GM12878 (cell line): ENCODE measurements at regions not wholly inside any gene's neighbourhood (a gene's known extent, or its start where the extent isn't known, plus 50 kb on each side); places are given as distances from the start of the nearest gene placed in this dataset.

Experiments
- ATAC-seq: fragments of 200-7000 bp; cut with Tn5 transposase; 3 replicates; pipeline ENCODE4 v1.9.1; 2020; ENCODE audit warnings: mild to moderate bottlenecking, moderate library complexity
- BruUV-seq: library from RNA; stranded (reverse); fragments of 400-500 nt; replicated peaks from 2 replicates; lab custom pipeline; 2021; lab: Mats Ljungman, UMichigan
- CTCF ChIA-PET: fragments of 300-600 bp; sonication (Branson Sonifier 250); formaldehyde crosslinking; extraction: SDS; loops from one replicate; lab custom pipeline; 2021; ENCODE audit warnings: inconsistent platforms; lab: Yijun Ruan, JAX
- POLR2A ChIA-PET: fragments of 350-600 bp; formaldehyde crosslinking; extraction: SDS; loops from one replicate; lab custom pipeline; 2021; ENCODE audit warnings: inconsistent platforms; lab: Charles Lee
- RAD21 ChIA-PET: fragments of 300-600 bp; sonication (Branson Sonifier 250); formaldehyde crosslinking; loops from one replicate; lab custom pipeline; 2023; ENCODE audit warnings: antibody characterized with exemption; ENCODE audit not compliant: unreplicated experiment; lab: Charles Lee
- SMC1A ChIA-PET: fragments of 300-600 bp; sonication (Branson Sonifier 250); formaldehyde crosslinking; loops from one replicate; lab custom pipeline; 2023; ENCODE audit not compliant: unreplicated experiment, uncharacterized antibody; lab: Charles Lee
- DNase-seq: peaks from one replicate; pipeline ENCODE4 v3.0.0-alpha.2; 2011; ENCODE audit warnings: low read depth, low spot score
- FAIRE-seq: peaks from 3 replicates; lab custom pipeline; 2011; peaks lifted over from hg19 to GRCh38; lab: Jason Lieb, UNC
- H2AFZ ChIP-seq: 2 replicates; pipeline ENCODE4 v1.6.0; 2011; ENCODE audit warnings: low read depth, low read length, control low read depth; ENCODE audit not compliant: control insufficient read depth
- H3K27ac ChIP-seq: 2 replicates; pipeline ENCODE4 v1.5.1; 2011; ENCODE audit warnings: control low read depth; ENCODE audit not compliant: control insufficient read depth, insufficient read depth
- H3K27me3 ChIP-seq, 2 experiments: replicated peaks in 1 of 2; 2 replicates each; pipeline versions ENCODE4 v1.6.0 to v1.6.1; 2011; ENCODE audit warnings: low read length in 1 of 2; ENCODE audit not compliant: control insufficient read depth in 2 of 2, insufficient read depth in 2 of 2
- H3K36me3 ChIP-seq, 2 experiments: 2 replicates each; pipeline ENCODE4 v1.5.1; 2011; ENCODE audit warnings: low read length in 1 of 2; ENCODE audit not compliant: control insufficient read depth in 2 of 2, insufficient read depth in 2 of 2
- H3K4me1 ChIP-seq: 2 replicates; pipeline ENCODE4 v1.6.1; 2011; ENCODE audit warnings: mild to moderate bottlenecking, low read length, moderate library complexity, mixed read lengths; ENCODE audit not compliant: control insufficient read depth, insufficient read depth
- H3K4me2 ChIP-seq: 2 replicates; pipeline ENCODE4 v1.6.0; 2011; ENCODE audit warnings: control low read depth; ENCODE audit not compliant: control insufficient read depth, insufficient read depth
- H3K4me3 ChIP-seq: fragments of 200-600 bp; sonication (generic); 2 replicates; pipeline ENCODE4 v1.5.1; 2016
- H3K79me2 ChIP-seq: 2 replicates; pipeline ENCODE4 v1.6.0; 2011; ENCODE audit warnings: low read length; ENCODE audit not compliant: control insufficient read depth, insufficient read depth
- H3K9ac ChIP-seq: 2 replicates; pipeline ENCODE4 v1.8.0; 2011; ENCODE audit warnings: low read length, control low read depth, mixed read lengths; ENCODE audit not compliant: control insufficient read depth, insufficient read depth
- H3K9me3 ChIP-seq: replicated peaks from 3 replicates; pipeline ENCODE4 v1.5.1; 2011; ENCODE audit warnings: mild to moderate bottlenecking, low read length; ENCODE audit not compliant: control insufficient read depth, insufficient read depth
- H4K20me1 ChIP-seq: 2 replicates; pipeline ENCODE4 v1.6.0; 2011; ENCODE audit not compliant: control insufficient read depth, insufficient read depth
- ASH2L ChIP-seq: fragments of 300-600, 200-600 bp; sonication (generic); IDR thresholded peaks from 2 replicates; pipeline ENCODE4 v1.6.1; 2017; ENCODE audit warnings: low read depth, mild to moderate bottlenecking, borderline replicate concordance
- BMI1 ChIP-seq: fragments of 450-650 bp; IDR thresholded peaks from 2 replicates; pipeline ENCODE4 v1.6.1; 2016; ENCODE audit warnings: mild to moderate bottlenecking, moderate library complexity, borderline replicate concordance
- CBFB ChIP-seq: IDR thresholded peaks from 2 replicates; pipeline ENCODE4 v1.6.1; 2016; ENCODE audit warnings: antibody characterized with exemption, low read depth
- EGR1 ChIP-seq, 2 experiments: IDR thresholded peaks; 1 replicate in 1 of 2; 2 replicates in 1 of 2; pipeline ENCODE4 v1.6.1; 2011 to 2012; ENCODE audit warnings: low read depth in 2 of 2, low read length in 2 of 2, borderline replicate concordance in 1 of 2, mild to moderate bottlenecking in 1 of 2, moderate library complexity in 1 of 2
- HCFC1 ChIP-seq: fragments of 150-350 bp; IDR thresholded peaks from 2 replicates; pipeline ENCODE4 v1.6.1; 2014; ENCODE audit warnings: low read length
- NR2C2 ChIP-seq: IDR thresholded peaks from 2 replicates; pipeline ENCODE4 v1.6.1; 2011; ENCODE audit warnings: borderline replicate concordance, low read depth; ENCODE audit not compliant: control insufficient read depth, insufficient read length
- POLR2AphosphoS5 ChIP-seq: IDR thresholded peaks from 2 replicates; pipeline ENCODE4 v1.6.1; 2011; ENCODE audit warnings: mild to moderate bottlenecking, low read length, inconsistent platforms
- SMC3 ChIP-seq: IDR thresholded peaks from 2 replicates; pipeline ENCODE4 v1.6.1; 2011; ENCODE audit warnings: low read length, improper control_type of control experiment, borderline replicate concordance
- SUPT20H ChIP-seq: IDR thresholded peaks from 2 replicates; pipeline ENCODE4 v1.6.1; 2011; ENCODE audit warnings: low read depth, mild to moderate bottlenecking, low read length, moderate library complexity, borderline replicate concordance; ENCODE audit not compliant: control insufficient read depth
- ZNF207 ChIP-seq: fragments of 450-650 bp; IDR thresholded peaks from 2 replicates; pipeline ENCODE4 v1.6.1; 2014; ENCODE audit warnings: antibody characterized with exemption, mild to moderate bottlenecking, borderline replicate concordance
- WGBS: methylation state at CpG from one replicate; pipeline ENCODE4 v1.1.6; 2016; ENCODE audit warnings: low lambda C conversion rate; ENCODE audit not compliant: insufficient replicate concordance, insufficient coverage; ENCODE audit errors: missing lambda C conversion rate; 5-methylcytosine and 5-hydroxymethylcytosine counted together
- in situ Hi-C: fragments of 300-500 bp; cut with MboI; formaldehyde crosslinking; loops from 9 replicates; pipeline ENCODE4 v1.14.3; 2018; ENCODE audit warnings: mixed read lengths
- intact Hi-C: fragments of 100-400 bp; cut with micrococcal nuclease; formaldehyde crosslinking; loops from one replicate; pipeline ENCODE4 v1.14.2; 2022; ENCODE audit not compliant: unreplicated experiment
- TF ChIP-seq, protein P1 (sequence below): IDR thresholded peaks from 2 replicates; pipeline ENCODE4 v1.6.1; 2012; ENCODE audit warnings: low read depth, low read length, improper control_type of control experiment
- TF ChIP-seq, protein P2 (sequence below): IDR thresholded peaks from 2 replicates; pipeline ENCODE4 v1.6.1; 2012; ENCODE audit warnings: improper control_type of control experiment, low read depth, low read length; ENCODE audit not compliant: insufficient replicate concordance

DNA sequence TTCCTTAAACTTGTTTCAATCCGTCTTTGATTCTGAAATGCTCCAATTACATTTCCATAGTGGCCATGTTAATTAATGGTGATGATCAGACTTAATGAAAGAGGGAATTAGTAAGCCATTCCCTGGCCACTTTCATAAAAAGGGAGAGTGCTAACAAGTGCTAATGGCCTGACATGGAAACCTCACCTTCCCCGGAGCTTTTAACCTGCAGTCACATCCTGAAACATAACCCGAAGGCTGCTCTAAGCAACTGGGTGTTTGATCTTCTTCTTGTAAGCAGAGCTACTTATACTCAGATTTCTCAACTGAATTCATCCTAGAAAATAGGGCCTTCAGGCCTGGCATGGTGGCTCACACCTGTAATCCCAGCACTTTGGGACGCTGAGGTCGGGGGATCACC is 67.1 kb upstream of the ZMYND8 start:
- SMC1A ChIA-PET = interaction anchor here (1.1 to 1.8 kb wide), 4 partner anchors 9 to 44 kb away, joined by 3 to 9 read pairs (median 4); no protein-coding TSS in a partner anchor
- Histone ChIP-seq H3K9ac (no peak overlapping the region), H3K27me3 (no peaks in the 10 kb centered on the region), H3K36me3 (no peaks in the 10 kb centered on the region), H3K4me1 (no peaks in the 10 kb centered on the region), H4K20me1 (no peaks in the 10 kb centered on the region), H2AFZ (no peak overlapping the region), H3K9me3 (peaks cover 10% of the 10 kb centered on the region), H3K79me2 (no peaks in the 10 kb centered on the region), H3K27ac (no peak overlapping the region), H3K4me3 (no peak overlapping the region), H3K4me2 (no peak overlapping the region)
- no peak for TF ChIP-seq BMI1
- TF ChIP-seq CBFB = no peak
- TF ChIP-seq ASH2L = no peak
- TF ChIP-seq SMC3 = no peak
- no peak for TF ChIP-seq EGR1 (IDR thresholded peaks at IDR 0.05; ENCODE audit: borderline replicate concordance in 1 of 2, low read depth in 2 of 2, low read length in 2 of 2)
- no peak for TF ChIP-seq HCFC1
- TF ChIP-seq, protein P1, sequence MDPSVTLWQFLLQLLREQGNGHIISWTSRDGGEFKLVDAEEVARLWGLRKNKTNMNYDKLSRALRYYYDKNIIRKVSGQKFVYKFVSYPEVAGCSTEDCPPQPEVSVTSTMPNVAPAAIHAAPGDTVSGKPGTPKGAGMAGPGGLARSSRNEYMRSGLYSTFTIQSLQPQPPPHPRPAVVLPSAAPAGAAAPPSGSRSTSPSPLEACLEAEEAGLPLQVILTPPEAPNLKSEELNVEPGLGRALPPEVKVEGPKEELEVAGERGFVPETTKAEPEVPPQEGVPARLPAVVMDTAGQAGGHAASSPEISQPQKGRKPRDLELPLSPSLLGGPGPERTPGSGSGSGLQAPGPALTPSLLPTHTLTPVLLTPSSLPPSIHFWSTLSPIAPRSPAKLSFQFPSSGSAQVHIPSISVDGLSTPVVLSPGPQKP = no peak
- no peak for TF ChIP-seq ZNF207
- no peak for TF ChIP-seq SUPT20H
- TF ChIP-seq, protein P2, sequence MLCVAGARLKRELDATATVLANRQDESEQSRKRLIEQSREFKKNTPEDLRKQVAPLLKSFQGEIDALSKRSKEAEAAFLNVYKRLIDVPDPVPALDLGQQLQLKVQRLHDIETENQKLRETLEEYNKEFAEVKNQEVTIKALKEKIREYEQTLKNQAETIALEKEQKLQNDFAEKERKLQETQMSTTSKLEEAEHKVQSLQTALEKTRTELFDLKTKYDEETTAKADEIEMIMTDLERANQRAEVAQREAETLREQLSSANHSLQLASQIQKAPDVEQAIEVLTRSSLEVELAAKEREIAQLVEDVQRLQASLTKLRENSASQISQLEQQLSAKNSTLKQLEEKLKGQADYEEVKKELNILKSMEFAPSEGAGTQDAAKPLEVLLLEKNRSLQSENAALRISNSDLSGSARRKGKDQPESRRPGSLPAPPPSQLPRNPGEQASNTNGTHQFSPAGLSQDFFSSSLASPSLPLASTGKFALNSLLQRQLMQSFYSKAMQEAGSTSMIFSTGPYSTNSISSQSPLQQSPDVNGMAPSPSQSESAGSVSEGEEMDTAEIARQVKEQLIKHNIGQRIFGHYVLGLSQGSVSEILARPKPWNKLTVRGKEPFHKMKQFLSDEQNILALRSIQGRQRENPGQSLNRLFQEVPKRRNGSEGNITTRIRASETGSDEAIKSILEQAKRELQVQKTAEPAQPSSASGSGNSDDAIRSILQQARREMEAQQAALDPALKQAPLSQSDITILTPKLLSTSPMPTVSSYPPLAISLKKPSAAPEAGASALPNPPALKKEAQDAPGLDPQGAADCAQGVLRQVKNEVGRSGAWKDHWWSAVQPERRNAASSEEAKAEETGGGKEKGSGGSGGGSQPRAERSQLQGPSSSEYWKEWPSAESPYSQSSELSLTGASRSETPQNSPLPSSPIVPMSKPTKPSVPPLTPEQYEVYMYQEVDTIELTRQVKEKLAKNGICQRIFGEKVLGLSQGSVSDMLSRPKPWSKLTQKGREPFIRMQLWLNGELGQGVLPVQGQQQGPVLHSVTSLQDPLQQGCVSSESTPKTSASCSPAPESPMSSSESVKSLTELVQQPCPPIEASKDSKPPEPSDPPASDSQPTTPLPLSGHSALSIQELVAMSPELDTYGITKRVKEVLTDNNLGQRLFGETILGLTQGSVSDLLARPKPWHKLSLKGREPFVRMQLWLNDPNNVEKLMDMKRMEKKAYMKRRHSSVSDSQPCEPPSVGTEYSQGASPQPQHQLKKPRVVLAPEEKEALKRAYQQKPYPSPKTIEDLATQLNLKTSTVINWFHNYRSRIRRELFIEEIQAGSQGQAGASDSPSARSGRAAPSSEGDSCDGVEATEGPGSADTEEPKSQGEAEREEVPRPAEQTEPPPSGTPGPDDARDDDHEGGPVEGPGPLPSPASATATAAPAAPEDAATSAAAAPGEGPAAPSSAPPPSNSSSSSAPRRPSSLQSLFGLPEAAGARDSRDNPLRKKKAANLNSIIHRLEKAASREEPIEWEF = no peak
- no peak for TF ChIP-seq NR2C2
- no peak for TF ChIP-seq POLR2AphosphoS5
- intact Hi-C loops = no loop called here
- 82% methylated on average over 5 of the region's 5 CpGs for WGBS
- POLR2A ChIA-PET = interaction anchor here (0.9 to 1.6 kb wide), 2 partner anchors 8 to 29 kb away, joined by 3 read pairs; no protein-coding TSS in a partner anchor
- in situ Hi-C loops = no loop called here
- DNase-seq = no peak
- CTCF ChIA-PET = interaction anchor here (0.6 to 1.1 kb wide), 2 partner anchors 7 to 22 kb away, joined by 3 read pairs; no protein-coding TSS in a partner anchor
- RAD21 ChIA-PET = interaction anchor here (1.0 kb wide), 1 partner anchor 18 kb away, joined by 3 read pairs; no protein-coding TSS in a partner anchor
- FAIRE-seq = no peak
- no TSS peak for BruUV-seq
- ATAC-seq = no peak
